Iris pigment epithelial cell (primary cell): ENCODE measurements at regions not wholly inside any gene's neighbourhood (a gene's known extent, or its start where the extent isn't known, plus 50 kb on each side); places are given as distances from the start of the nearest gene placed in this dataset.
"Not testable (repeated sequence)": the region's sequence is repeated elsewhere in the genome, so short reads cannot be mapped to it uniquely, and the experiment has no call there.

Source experiments
- DNase-seq: peaks from one replicate; pipeline ENCODE4 v3.0.0-alpha.2; 2011; ENCODE audit warnings: low read depth

GRCh38 chr2:34703292-34703691 is 1104.2 kb upstream of the FAM98A start:
- no peak for DNase-seq

- DNase-seq: not testable (repeated sequence)
Measured at GRCh38 chr2:34702391-34702790, 1103.3 kb upstream of the FAM98A start.

- DNase-seq: not testable (repeated sequence)
Measured at GRCh38 chr2:34677591-34677990, 1078.5 kb upstream of the FAM98A start.

GRCh38 chr2:34677119-34677531 is 1078.0 kb upstream of the FAM98A start:
- not testable (repeated sequence) for DNase-seq

GRCh38 chr2:34670482-34670881 is 1071.4 kb upstream of the FAM98A start:
- DNase-seq: no peak

GRCh38 chr2:34666821-34667220 is 1067.7 kb upstream of the FAM98A start:
- DNase-seq: no peak

- DNase-seq: no peak
Measured at GRCh38 chr2:34664266-34664665, 1065.2 kb upstream of the FAM98A start.

- DNase-seq: no peak
Measured at GRCh38 chr2:34663314-34663713, 1064.2 kb upstream of the FAM98A start.

GRCh38 chr2:34660741-34661140 is 1061.6 kb upstream of the FAM98A start:
- no peak for DNase-seq

- no peak for DNase-seq
Measured at GRCh38 chr2:34656632-34657031, 1057.5 kb upstream of the FAM98A start.

GRCh38 chr2:34652636-34653035 is 1053.5 kb upstream of the FAM98A start:
- DNase-seq: peak; percentile 15

GRCh38 chr2:34646901-34647300 is 1047.8 kb upstream of the FAM98A start:
- no peak for DNase-seq

- no peak for DNase-seq
Measured at GRCh38 chr2:34632327-34632726, 1033.2 kb upstream of the FAM98A start.

- no peak for DNase-seq
Measured at GRCh38 chr2:34627003-34627402, 1027.9 kb upstream of the FAM98A start.

- no peak for DNase-seq
Measured at GRCh38 chr2:34604164-34604563, 1005.1 kb upstream of the FAM98A start.

GRCh38 chr2:34602262-34602661 is 1003.2 kb upstream of the FAM98A start:
- no peak for DNase-seq

- DNase-seq: no peak
Measured at GRCh38 chr2:34601561-34601960, 1002.5 kb upstream of the FAM98A start.

- no peak for DNase-seq
Measured at GRCh38 chr2:34578641-34579040, 979.5 kb upstream of the FAM98A start.

- peak; percentile 0 for DNase-seq
Measured at GRCh38 chr2:34570266-34570872, 971.3 kb upstream of the FAM98A start.

- no peak for DNase-seq
Measured at GRCh38 chr2:34567128-34567527, 968.0 kb upstream of the FAM98A start.

- DNase-seq: no peak
Measured at GRCh38 chr2:34552337-34552736, 953.2 kb upstream of the FAM98A start.

GRCh38 chr2:34549710-34550345 is 950.7 kb upstream of the FAM98A start:
- DNase-seq: no peak

GRCh38 chr2:34547900-34548299 is 948.8 kb upstream of the FAM98A start:
- DNase-seq: no peak

- no peak for DNase-seq
Measured at GRCh38 chr2:34547340-34547739, 948.2 kb upstream of the FAM98A start.
